ENCODE measurements at regions not wholly inside any gene's neighbourhood (a gene's known extent, or its start where the extent isn't known, plus 50 kb on each side); places are given as distances from the start of the nearest gene placed in this dataset.

DNA sequence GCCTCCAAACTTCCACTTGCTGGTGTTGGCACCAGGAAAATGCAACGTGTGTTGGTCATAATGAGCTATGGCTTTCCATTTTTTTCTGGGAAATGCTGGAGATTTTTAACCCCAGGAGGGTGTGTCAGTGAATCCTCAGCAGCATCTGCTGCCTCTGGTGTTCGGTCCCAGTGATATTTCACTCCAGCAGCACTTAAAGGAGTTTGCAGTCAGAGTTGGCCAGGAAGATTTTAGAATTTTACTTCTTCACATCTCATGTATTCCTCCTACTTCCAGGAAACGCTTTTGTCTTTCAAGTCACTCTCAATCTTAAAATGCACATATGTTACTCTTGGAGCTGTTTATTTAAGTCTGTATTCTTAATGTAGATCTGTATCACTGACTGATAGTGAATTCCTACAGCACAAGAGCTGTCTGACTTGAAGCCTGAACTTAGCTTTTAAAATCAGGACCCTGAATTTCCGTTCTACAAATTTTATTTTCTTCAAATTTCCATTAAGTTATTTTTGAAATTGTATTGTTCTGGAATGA lies 903.4 kb upstream of the SLC10A2 start:
- DNase-seq: no peak

GRCh38 chr13:103965506-103966243 lies 899.5 kb upstream of the SLC10A2 start:
- no peak for DNase-seq

- DNase-seq: no peak
Observed at GRCh38 chr13:103961784-103962183, 895.6 kb upstream of the SLC10A2 start.

DNA sequence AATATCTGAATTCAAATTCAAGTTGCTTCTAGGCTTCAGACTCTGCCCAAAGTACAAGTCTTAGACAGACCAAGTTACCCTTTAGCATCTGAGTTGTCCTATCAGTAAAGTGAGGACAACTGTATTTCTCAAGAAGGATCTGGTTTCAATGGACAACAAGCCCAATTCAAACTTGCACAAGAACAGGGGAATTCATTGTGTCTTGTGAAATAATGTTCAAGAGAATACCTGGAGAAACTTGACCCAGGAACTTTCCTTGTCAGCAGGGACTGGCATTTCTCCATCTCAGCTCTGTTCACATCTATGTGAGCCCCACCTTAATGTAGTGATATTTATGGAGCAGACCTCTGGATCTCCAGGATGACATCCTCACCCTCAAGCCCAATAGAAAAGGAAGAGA lies 894.9 kb upstream of the SLC10A2 start:
- DNase-seq: no peak

DNA sequence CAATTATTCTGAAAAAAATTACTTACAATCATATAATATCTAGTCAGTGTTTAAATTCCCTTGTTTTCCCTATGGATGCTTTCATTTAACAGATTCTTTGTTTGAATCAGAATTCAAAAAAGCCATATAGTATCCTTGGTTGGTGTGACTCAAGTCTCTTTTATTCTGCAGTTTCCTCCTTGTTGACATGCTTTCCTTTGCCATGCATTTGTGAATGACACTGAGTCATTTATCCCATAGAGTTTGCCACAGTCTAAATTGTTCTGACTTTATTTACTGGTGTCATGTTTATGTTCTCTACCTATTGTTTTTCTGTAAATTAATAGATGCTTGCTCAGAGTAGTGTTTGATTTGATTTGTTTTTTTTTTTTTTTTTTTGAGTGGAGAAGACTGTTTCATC lies 893.8 kb upstream of the SLC10A2 start:
- DNase-seq: no peak

- DNase-seq: no peak
Observed at GRCh38 chr13:103958691-103959090, 892.5 kb upstream of the SLC10A2 start.

- no peak for DNase-seq
Observed at GRCh38 chr13:103957939-103958338, 891.7 kb upstream of the SLC10A2 start.

- DNase-seq: no peak
Observed at GRCh38 chr13:103953859-103954258, 887.6 kb upstream of the SLC10A2 start.

GRCh38 chr13:103952183-103952582 lies 886.0 kb upstream of the SLC10A2 start:
- DNase-seq: no peak

- DNase-seq: no peak
Observed at GRCh38 chr13:103948426-103948825, 882.2 kb upstream of the SLC10A2 start.

DNA sequence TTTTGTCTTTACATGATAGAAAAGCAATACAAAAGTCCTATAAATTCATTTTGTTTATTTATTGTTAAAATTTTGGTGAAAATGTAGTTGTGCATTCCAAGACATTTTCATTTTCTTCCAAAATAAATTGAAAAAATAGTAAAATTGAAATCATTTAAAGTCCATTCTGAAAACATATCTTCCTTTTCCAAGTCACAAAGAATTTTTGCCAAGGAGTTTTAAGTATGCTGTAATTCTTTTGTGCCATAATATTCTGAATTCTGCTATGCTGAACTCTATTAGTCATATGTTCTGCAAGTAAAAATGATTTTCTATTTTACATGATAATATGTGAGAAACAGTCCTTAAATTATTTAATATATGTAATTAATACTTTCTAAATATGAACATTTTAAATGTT lies 879.6 kb upstream of the SLC10A2 start:
- no peak for DNase-seq

DNA sequence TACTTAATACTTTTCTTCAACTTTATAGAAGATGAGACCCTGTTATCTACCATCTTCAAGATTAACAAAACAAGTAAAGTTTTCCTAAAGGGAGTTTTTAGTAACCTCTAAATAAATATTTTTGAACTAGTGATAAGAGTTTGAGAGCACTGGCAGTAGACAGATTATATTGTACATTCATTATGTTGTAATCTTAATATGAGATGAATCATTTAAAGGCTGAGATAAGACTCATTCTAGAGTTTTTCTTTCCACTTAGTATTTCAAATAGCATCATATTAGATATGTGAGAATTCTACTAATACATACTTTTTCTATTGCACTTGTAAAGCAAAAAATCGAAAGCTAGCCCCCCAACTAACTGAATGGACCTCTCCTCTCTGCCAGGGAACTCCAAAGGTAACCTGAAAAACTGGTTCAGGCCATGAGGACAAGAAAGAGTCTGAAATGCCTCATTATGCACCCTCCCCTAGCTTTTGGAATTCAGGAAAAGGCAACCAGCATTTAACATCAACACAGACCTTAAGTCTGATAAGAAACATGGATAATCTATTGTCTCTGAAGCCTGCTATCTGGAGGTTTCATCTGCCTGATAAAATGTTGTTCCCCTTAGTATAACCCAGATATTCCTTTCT lies 875.4 kb upstream of the SLC10A2 start:
- no peak for DNase-seq

DNA sequence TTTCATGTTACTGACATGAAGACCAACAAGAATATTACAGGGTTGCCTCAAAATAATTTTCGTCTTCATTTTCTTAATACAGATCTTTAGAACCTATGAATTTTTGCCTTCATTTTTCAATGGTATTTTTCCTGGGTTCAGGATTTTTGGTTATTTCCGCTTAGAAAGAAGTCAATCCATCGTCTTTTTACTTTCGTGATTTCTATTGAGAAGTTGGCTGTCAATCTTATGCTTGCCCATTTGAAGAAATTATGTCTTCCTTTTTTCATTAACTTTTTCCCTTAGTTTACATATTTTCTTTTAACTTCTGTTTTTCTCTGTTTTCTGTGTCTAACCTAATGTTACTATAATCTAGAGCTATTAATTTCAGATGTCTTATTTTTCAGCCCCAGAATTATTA lies 868.9 kb upstream of the SLC10A2 start:
- DNase-seq: no peak

GRCh38 chr13:103931885-103932284 lies 865.7 kb upstream of the SLC10A2 start:
- DNase-seq: no peak

- DNase-seq: no peak
Observed at GRCh38 chr13:103931331-103931845, 865.2 kb upstream of the SLC10A2 start.

- DNase-seq: no peak
Observed at GRCh38 chr13:103926118-103926517, 859.9 kb upstream of the SLC10A2 start.

DNA sequence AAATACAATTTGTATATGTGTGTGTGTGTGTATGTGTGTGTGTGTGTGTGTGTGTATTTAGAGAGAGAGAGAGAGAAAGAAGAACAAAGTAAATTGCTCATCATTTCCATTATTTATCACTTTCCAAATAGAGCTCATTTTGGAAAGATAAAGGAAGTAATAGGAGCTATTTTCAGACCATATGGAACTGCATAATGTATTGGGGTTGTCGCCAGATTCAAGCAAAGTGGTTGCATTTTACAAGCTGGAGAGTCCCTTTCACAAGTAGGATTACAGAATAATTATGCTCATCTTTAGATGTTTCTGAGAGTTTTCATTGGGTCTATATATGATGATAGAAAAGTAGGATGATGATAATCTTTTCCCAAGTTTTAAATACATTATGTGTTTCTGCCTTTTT lies 842.7 kb upstream of the SLC10A2 start:
- no peak for DNase-seq

DNA sequence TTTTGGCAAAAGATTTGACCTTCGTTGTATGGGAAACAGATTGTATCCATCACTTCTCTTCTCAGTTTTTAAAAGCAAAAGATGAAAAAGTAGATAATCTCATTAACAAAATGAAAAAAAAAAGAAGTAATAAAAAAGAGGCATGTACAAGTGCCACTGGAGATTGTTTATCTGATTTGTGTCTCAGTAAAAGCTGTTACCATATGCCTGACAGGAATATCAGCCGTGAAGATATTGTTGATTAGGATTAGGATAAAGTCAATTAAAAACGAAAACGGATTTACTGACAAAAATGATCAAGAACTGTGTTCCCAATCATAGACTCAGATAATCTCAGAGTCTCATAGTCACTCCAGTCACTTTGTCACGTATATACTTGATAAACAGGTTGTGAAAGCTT lies 842.1 kb upstream of the SLC10A2 start:
- no peak for DNase-seq

DNA sequence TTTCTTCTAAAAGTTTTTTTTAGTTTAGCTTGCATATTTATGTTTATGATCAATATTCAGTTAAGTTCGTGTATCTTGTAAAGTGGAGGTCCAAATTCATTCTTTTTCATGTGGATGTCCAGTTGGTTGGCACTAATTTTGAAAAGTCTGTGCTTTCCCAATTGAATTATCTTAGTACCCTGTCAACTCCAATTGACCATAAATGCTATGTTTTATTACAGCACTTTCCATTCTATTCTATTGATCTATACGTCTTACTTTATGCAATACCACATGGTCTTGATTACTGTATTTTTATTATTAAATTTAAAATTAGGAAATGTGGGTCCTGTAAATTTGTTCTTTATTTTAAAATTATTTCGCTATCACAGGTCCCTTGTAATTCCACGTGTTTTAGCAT lies 837.6 kb upstream of the SLC10A2 start:
- no peak for DNase-seq

DNA sequence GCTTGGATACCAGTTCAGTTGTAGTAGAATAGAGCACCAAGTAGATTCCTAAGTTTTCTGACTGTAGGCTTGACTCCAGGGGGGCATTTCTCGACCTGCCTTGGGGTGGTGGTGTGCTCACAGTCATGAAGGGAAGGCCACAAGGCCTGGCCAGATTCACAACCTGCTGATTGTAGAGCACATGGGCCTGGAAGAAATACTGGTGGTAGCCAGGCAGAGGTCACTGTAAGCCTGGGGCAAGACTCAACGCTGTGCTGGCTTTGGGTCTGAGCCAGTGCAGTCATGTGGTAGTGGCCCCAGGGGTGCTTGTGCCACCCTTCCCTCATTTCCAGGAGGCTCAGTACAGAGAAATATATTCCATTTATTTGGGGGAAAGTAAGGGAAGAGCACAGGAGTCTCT lies 832.3 kb upstream of the SLC10A2 start:
- no peak for DNase-seq

DNA sequence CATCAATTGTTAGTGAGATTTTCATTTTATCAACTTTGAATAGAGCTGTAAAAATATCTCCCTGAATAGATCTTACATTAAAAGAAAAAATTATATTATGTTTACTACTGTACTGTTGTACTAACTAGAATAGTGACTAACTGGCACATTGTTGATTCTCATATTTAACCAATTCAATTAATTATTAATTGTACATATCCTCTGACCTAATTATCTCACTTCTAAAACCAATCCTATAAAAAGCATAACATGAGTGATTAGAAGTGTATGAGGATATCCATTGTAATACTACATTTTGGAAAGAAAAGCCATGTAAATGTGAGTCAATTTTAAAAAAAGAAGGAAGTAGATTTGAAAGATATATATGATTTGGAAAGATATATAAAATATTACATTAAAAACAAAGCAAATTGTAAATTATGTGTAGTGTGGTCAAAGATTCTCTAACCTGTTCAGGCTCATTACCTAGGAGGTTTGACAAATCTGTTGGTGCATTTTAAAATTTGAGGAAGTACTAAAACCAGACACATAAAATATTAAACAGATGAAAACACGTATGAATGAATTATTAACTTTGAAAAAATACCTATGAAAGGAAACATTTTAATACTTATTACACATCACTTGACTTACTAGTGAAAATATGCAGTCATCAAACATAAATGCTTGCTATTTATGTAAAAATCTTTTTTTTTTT lies 829.8 kb upstream of the SLC10A2 start:
- no peak for DNase-seq

DNA sequence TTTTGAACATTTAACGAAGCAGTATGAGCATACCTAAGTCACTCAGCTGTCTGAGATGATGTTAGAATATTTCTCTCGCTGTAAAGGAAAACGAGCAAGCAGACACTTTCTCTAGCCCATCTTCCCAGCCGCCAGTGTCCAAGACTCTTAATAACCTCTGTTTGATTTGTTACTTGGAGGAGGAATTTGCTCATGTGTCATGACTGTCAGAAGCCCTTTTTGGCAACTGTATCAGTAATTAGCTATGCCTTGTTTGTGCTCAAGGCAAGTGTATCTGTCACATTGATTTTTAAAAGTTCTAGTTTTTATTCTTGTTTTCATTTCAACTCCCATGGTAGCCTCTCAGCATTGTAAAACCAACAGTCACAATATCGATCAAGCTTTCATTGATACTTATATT lies 828.4 kb upstream of the SLC10A2 start:
- no peak for DNase-seq

GRCh38 chr13:103884101-103884723 lies 818.0 kb upstream of the SLC10A2 start:
- no peak for DNase-seq
